HepG2 (cell line): ENCODE measurements at regions not wholly inside any gene's neighbourhood (a gene's known extent, or its start where the extent isn't known, plus 50 kb on each side); places are given as distances from the start of the nearest gene placed in this dataset.
A peak's percentile ranks its signal among the peaks of the same experiment; 100 is the strongest.

Experiments
- ATAC-seq: fragments of 200-7000 bp; cut with Tn5 transposase; 3 replicates; pipeline ENCODE4 v1.9.1; 2020; ENCODE audit warnings: mild to moderate bottlenecking, moderate library complexity
- BruUV-seq: library from RNA; stranded (reverse); fragments of 400-500 nt; replicated peaks from 2 replicates; lab custom pipeline; 2021; lab: Mats Ljungman, UMichigan
- CTCF ChIA-PET: fragments of 300-600 bp; formaldehyde crosslinking; extraction: SDS; loops from one replicate; lab custom pipeline; 2021; ENCODE audit warnings: low total read pairs, inconsistent platforms, low intra/inter-chr PET ratio; lab: Yijun Ruan, JAX
- POLR2A ChIA-PET: fragments of 350-600 bp; sonication (Branson Sonifier 250); formaldehyde crosslinking; loops from one replicate; lab custom pipeline; 2020; ENCODE audit warnings: antibody characterized with exemption, inconsistent platforms; lab: Yijun Ruan, JAX
- DNase-seq: peaks from one replicate; pipeline ENCODE4 v3.0.0-alpha.2; 2015; ENCODE audit warnings: low spot score
- FAIRE-seq: peaks from 3 replicates; lab custom pipeline; 2011; peaks lifted over from hg19 to GRCh38; lab: Jason Lieb, UNC
- H2AFZ ChIP-seq: one replicate; pipeline ENCODE4 v1.6.1; 2011; ENCODE audit warnings: low read length, inconsistent platforms
- H3K27ac ChIP-seq: fragments of 300-600 bp; 3 replicates; pipeline ENCODE4 v1.8.0; 2011; ENCODE audit warnings: mixed run types, mild to moderate bottlenecking, mixed read lengths, low read length, inconsistent platforms; ENCODE audit not compliant: insufficient read depth; ENCODE audit errors: extremely low read length
- H3K27me3 ChIP-seq, 2 experiments: fragments of 200-600 bp in 1 of 2; 2 replicates in 1 of 2; 3 replicates in 1 of 2; pipeline versions ENCODE4 v1.6.0 to v1.8.0; 2011; ENCODE audit warnings: low read length in 2 of 2, mild to moderate bottlenecking in 2 of 2, moderate library complexity in 2 of 2, inconsistent platforms in 1 of 2; ENCODE audit not compliant: insufficient read depth in 2 of 2, control insufficient read depth in 1 of 2
- H3K36me3 ChIP-seq, 2 experiments: fragments of 200-600 bp in 1 of 2; replicated peaks in 1 of 2; 2 replicates in 1 of 2; 3 replicates in 1 of 2; pipeline versions ENCODE4 v1.5.1 to v1.8.0; 2011; ENCODE audit warnings: low read length in 2 of 2, inconsistent platforms in 1 of 2; ENCODE audit not compliant: insufficient read depth in 2 of 2, control insufficient read depth in 1 of 2
- H3K4me1 ChIP-seq: 2 replicates; pipeline ENCODE4 v1.5.1; 2012; ENCODE audit warnings: low read length, inconsistent platforms; ENCODE audit not compliant: insufficient read depth
- H3K4me2 ChIP-seq: 2 replicates; pipeline ENCODE4 v1.6.0; 2011; ENCODE audit warnings: low read depth, low read length, inconsistent platforms
- H3K4me3 ChIP-seq, 3 experiments: fragments of 200-600 bp in 1 of 3; sonication (generic), shearing (Covaris generic) in 1 of 3; replicated peaks in 1 of 3; 2 replicates each; pipeline ENCODE4 v1.5.1; 2011 to 2016; ENCODE audit warnings: low read length in 3 of 3, inconsistent platforms in 2 of 3, low read depth in 2 of 3, mild to moderate bottlenecking in 2 of 3, control low read depth in 1 of 3, mixed read lengths in 1 of 3; ENCODE audit not compliant: insufficient read depth in 1 of 3
- H3K79me2 ChIP-seq: one replicate; pipeline ENCODE4 v1.6.1; 2011; ENCODE audit warnings: low read length, inconsistent platforms; ENCODE audit not compliant: insufficient read depth
- H3K9ac ChIP-seq: 2 replicates; pipeline ENCODE4 v1.6.0; 2011; ENCODE audit warnings: mild to moderate bottlenecking, low read depth, low read length, inconsistent platforms; ENCODE audit not compliant: insufficient read depth
- H3K9me3 ChIP-seq: 2 replicates; pipeline ENCODE4 v1.5.1; 2012; ENCODE audit warnings: mild to moderate bottlenecking, low read length
- H4K20me1 ChIP-seq: 2 replicates; pipeline ENCODE4 v1.6.0; 2011; ENCODE audit warnings: inconsistent platforms, mild to moderate bottlenecking, low read length, moderate library complexity; ENCODE audit not compliant: insufficient read depth
- AKAP8 ChIP-seq: sonication (generic); formaldehyde crosslinking; IDR thresholded peaks from 2 replicates; pipeline ENCODE4 v1.5.1; 2020; ENCODE audit warnings: mild to moderate bottlenecking, missing genetic modification reagents
- ELF3 ChIP-seq: IDR thresholded peaks from 2 replicates; pipeline ENCODE4 v1.6.1; 2016; ENCODE audit warnings: missing genetic modification reagents, missing compliant biosample characterization
- MAFG ChIP-seq: sonication (generic); formaldehyde crosslinking; IDR thresholded peaks from 2 replicates; pipeline ENCODE4 v1.5.1; 2020; ENCODE audit warnings: mild to moderate bottlenecking, missing genetic modification reagents
- MYC ChIP-seq: sonication (generic); formaldehyde crosslinking; IDR thresholded peaks from 2 replicates; pipeline ENCODE4 v1.9.0; 2021; ENCODE audit warnings: missing genetic modification reagents, borderline replicate concordance
- SCMH1 ChIP-seq: sonication (generic); formaldehyde crosslinking; IDR thresholded peaks from 2 replicates; pipeline ENCODE4 v1.9.0; 2021; ENCODE audit warnings: missing genetic modification reagents, mild to moderate bottlenecking, borderline replicate concordance
- XRCC5 ChIP-seq: fragments of 200-400 bp; formaldehyde crosslinking; optimal IDR thresholded peaks from 2 replicates; pipeline ENCODE3; 2017; ENCODE audit warnings: mild to moderate bottlenecking, low read length
- ZNF251 ChIP-seq: sonication (generic); formaldehyde crosslinking; IDR thresholded peaks from 2 replicates; pipeline ENCODE4 v1.9.0; 2021; ENCODE audit warnings: mild to moderate bottlenecking, missing genetic modification reagents
- ZNF280B ChIP-seq: sonication (generic); formaldehyde crosslinking; IDR thresholded peaks from 2 replicates; pipeline ENCODE4 v1.5.0; 2020; ENCODE audit warnings: missing genetic modification reagents, mild to moderate bottlenecking, borderline replicate concordance
- ZNF605 ChIP-seq: sonication (generic); formaldehyde crosslinking; IDR thresholded peaks from 2 replicates; pipeline ENCODE4 v1.8.0; 2022; ENCODE audit warnings: mild to moderate bottlenecking, missing genetic modification reagents
- ZUFSP ChIP-seq: sonication (generic); formaldehyde crosslinking; IDR thresholded peaks from 2 replicates; pipeline ENCODE4 v1.9.0; 2021; ENCODE audit warnings: missing genetic modification reagents, mild to moderate bottlenecking, borderline replicate concordance
- WGBS: methylation state at CpG from one replicate; pipeline ENCODE4 v1.1.6; 2017; ENCODE audit warnings: low lambda C conversion rate; 5-methylcytosine and 5-hydroxymethylcytosine counted together
- in situ Hi-C: cut with HindIII; loops from 2 replicates; pipeline ENCODE4 v1.10.0; 2017; ENCODE audit warnings: low pct_unique_long_range_greater_than_20kb; ENCODE audit not compliant: extremely low pct_ligation_motif_present
- intact Hi-C: fragments of 100-400 bp; cut with micrococcal nuclease; formaldehyde crosslinking; loops from one replicate; pipeline ENCODE4 v1.10.0; 2022; ENCODE audit not compliant: unreplicated experiment
- TF ChIP-seq, protein P1 (sequence below): sonication (generic); formaldehyde crosslinking; IDR thresholded peaks from 2 replicates; pipeline ENCODE4 v1.4.0; 2020; ENCODE audit warnings: mild to moderate bottlenecking, missing genetic modification reagents, borderline replicate concordance
- TF ChIP-seq, protein P2 (sequence below): sonication (generic); formaldehyde crosslinking; conservative IDR thresholded peaks from 2 replicates; pipeline ENCODE4 v1.8.1; 2023; ENCODE audit warnings: missing genetic modification reagents

DNA sequence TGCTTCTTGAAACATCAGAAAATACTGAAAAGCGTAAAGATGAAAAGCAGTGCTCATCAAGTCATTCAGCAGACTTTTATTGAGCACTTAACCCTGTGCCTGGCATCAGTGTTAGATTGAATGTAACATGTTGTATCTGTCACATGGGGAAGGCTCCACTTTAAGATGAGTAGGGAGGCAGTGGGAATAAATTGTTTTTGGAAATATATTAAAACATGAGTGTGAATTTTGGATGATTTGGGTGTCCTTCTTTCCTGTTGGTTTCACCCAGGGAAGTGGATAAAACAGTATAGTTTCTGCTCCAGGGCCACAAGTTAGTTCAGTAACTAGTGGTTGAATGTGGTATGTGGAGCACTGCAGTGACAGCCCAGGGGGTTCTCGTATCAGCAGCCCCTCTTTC, 301.4 kb upstream of the TPM1 start (continued):
- TF ChIP-seq ZUFSP (CRISPR knock-in tag), result no peak
- TF ChIP-seq ZNF280B (CRISPR knock-in tag), result no peak

- ATAC-seq (peak; percentile 83), FAIRE-seq (peak; percentile 77), DNase-seq (peak; percentile 42)
- Histone ChIP-seq H4K20me1 (no peaks in the 10 kb centered on the region), H2AFZ (no peak overlapping the region), H3K79me2 (no peaks in the 10 kb centered on the region), H3K9me3 (no peaks in the 10 kb centered on the region), H3K9ac (no peak overlapping the region), H3K4me1 (peaks cover 14% of the 10 kb centered on the region), H3K4me3 (no peak overlapping the region), H3K36me3 (peaks cover 0 to 2% of the 10 kb centered on the region in 2 experiments; a peak in 1 of 5 replicates), H3K27me3 (no peaks in the 10 kb centered on the region), H3K27ac (no peak overlapping the region), H3K4me2 (peak overlapping the region; percentile 41)
- POLR2A ChIA-PET, result interaction anchor here (1.0 kb wide), 1 partner anchor 350 kb away, joined by 4 read pairs; no protein-coding TSS in a partner anchor
- no TSS peak for BruUV-seq
- 36% methylated on average over 8 of the region's 8 CpGs for WGBS
- intact Hi-C loops, result no loop called here
- CTCF ChIA-PET, result interaction anchor here (0.7 to 1.1 kb wide), 2 partner anchors 353 to 398 kb away, joined by 3 read pairs; no protein-coding TSS in a partner anchor
- in situ Hi-C loops, result no loop called here
- TF ChIP-seq AKAP8 (CRISPR knock-in tag), result no peak
- TF ChIP-seq, protein P1, sequence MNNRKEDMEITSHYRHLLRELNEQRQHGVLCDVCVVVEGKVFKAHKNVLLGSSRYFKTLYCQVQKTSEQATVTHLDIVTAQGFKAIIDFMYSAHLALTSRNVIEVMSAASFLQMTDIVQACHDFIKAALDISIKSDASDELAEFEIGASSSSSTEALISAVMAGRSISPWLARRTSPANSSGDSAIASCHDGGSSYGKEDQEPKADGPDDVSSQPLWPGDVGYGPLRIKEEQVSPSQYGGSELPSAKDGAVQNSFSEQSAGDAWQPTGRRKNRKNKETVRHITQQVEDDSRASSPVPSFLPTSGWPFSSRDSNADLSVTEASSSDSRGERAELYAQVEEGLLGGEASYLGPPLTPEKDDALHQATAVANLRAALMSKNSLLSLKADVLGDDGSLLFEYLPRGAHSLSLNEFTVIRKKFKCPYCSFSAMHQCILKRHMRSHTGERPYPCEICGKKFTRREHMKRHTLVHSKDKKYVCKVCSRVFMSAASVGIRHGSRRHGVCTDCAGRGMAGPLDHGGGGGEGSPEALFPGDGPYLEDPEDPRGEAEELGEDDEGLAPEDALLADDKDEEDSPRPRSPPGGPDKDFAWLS (CRISPR knock-in tag), result no peak
- TF ChIP-seq MYC (CRISPR knock-in tag), result no peak
- TF ChIP-seq, protein P2, sequence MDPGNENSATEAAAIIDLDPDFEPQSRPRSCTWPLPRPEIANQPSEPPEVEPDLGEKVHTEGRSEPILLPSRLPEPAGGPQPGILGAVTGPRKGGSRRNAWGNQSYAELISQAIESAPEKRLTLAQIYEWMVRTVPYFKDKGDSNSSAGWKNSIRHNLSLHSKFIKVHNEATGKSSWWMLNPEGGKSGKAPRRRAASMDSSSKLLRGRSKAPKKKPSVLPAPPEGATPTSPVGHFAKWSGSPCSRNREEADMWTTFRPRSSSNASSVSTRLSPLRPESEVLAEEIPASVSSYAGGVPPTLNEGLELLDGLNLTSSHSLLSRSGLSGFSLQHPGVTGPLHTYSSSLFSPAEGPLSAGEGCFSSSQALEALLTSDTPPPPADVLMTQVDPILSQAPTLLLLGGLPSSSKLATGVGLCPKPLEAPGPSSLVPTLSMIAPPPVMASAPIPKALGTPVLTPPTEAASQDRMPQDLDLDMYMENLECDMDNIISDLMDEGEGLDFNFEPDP (CRISPR knock-in tag), result no peak
- TF ChIP-seq ZNF605 (CRISPR knock-in tag), result no peak
- no peak for TF ChIP-seq ZNF251 (CRISPR knock-in tag)
- no peak for TF ChIP-seq MAFG (CRISPR knock-in tag)
- TF ChIP-seq ELF3 (CRISPR knock-in tag), result 0 out of 2 replicates have a peak, but pooled peaks have one; percentile 21
- peak; percentile 66 for TF ChIP-seq XRCC5
- TF ChIP-seq SCMH1, result no peak
These were observed 300.0 kb upstream of the TPM1 start for GRCh38 chr15:62742409-62743171.
